HepG2 (cell line): ENCODE measurements at regions not wholly inside any gene's neighbourhood (a gene's known extent, or its start where the extent isn't known, plus 50 kb on each side); places are given as distances from the start of the nearest gene placed in this dataset.

Source experiments
- ATAC-seq: fragments of 200-7000 bp; cut with Tn5 transposase; 3 replicates; pipeline ENCODE4 v1.9.1; 2020; ENCODE audit warnings: mild to moderate bottlenecking, moderate library complexity
- BruUV-seq: library from RNA; stranded (reverse); fragments of 400-500 nt; replicated peaks from 2 replicates; lab custom pipeline; 2021; lab: Mats Ljungman, UMichigan
- CTCF ChIA-PET: fragments of 300-600 bp; formaldehyde crosslinking; extraction: SDS; loops from one replicate; lab custom pipeline; 2021; ENCODE audit warnings: low total read pairs, inconsistent platforms, low intra/inter-chr PET ratio; lab: Yijun Ruan, JAX
- POLR2A ChIA-PET: fragments of 350-600 bp; sonication (Branson Sonifier 250); formaldehyde crosslinking; loops from one replicate; lab custom pipeline; 2020; ENCODE audit warnings: antibody characterized with exemption, inconsistent platforms; lab: Yijun Ruan, JAX
- DNase-seq: peaks from one replicate; pipeline ENCODE4 v3.0.0-alpha.2; 2015; ENCODE audit warnings: low spot score
- FAIRE-seq: peaks from 3 replicates; lab custom pipeline; 2011; peaks lifted over from hg19 to GRCh38; lab: Jason Lieb, UNC
- H2AFZ ChIP-seq: one replicate; pipeline ENCODE4 v1.6.1; 2011; ENCODE audit warnings: low read length, inconsistent platforms
- H3K27ac ChIP-seq: fragments of 300-600 bp; 3 replicates; pipeline ENCODE4 v1.8.0; 2011; ENCODE audit warnings: mixed run types, mild to moderate bottlenecking, mixed read lengths, low read length, inconsistent platforms; ENCODE audit not compliant: insufficient read depth; ENCODE audit errors: extremely low read length
- H3K27me3 ChIP-seq, 2 experiments: fragments of 200-600 bp in 1 of 2; 2 replicates in 1 of 2; 3 replicates in 1 of 2; pipeline versions ENCODE4 v1.6.0 to v1.8.0; 2011; ENCODE audit warnings: low read length in 2 of 2, mild to moderate bottlenecking in 2 of 2, moderate library complexity in 2 of 2, inconsistent platforms in 1 of 2; ENCODE audit not compliant: insufficient read depth in 2 of 2, control insufficient read depth in 1 of 2
- H3K36me3 ChIP-seq, 2 experiments: fragments of 200-600 bp in 1 of 2; replicated peaks in 1 of 2; 2 replicates in 1 of 2; 3 replicates in 1 of 2; pipeline versions ENCODE4 v1.5.1 to v1.8.0; 2011; ENCODE audit warnings: low read length in 2 of 2, inconsistent platforms in 1 of 2; ENCODE audit not compliant: insufficient read depth in 2 of 2, control insufficient read depth in 1 of 2
- H3K4me1 ChIP-seq: 2 replicates; pipeline ENCODE4 v1.5.1; 2012; ENCODE audit warnings: low read length, inconsistent platforms; ENCODE audit not compliant: insufficient read depth
- H3K4me2 ChIP-seq: 2 replicates; pipeline ENCODE4 v1.6.0; 2011; ENCODE audit warnings: low read depth, low read length, inconsistent platforms
- H3K4me3 ChIP-seq, 3 experiments: fragments of 200-600 bp in 1 of 3; sonication (generic), shearing (Covaris generic) in 1 of 3; replicated peaks in 1 of 3; 2 replicates each; pipeline ENCODE4 v1.5.1; 2011 to 2016; ENCODE audit warnings: low read length in 3 of 3, inconsistent platforms in 2 of 3, low read depth in 2 of 3, mild to moderate bottlenecking in 2 of 3, control low read depth in 1 of 3, mixed read lengths in 1 of 3; ENCODE audit not compliant: insufficient read depth in 1 of 3
- H3K79me2 ChIP-seq: one replicate; pipeline ENCODE4 v1.6.1; 2011; ENCODE audit warnings: low read length, inconsistent platforms; ENCODE audit not compliant: insufficient read depth
- H3K9ac ChIP-seq: 2 replicates; pipeline ENCODE4 v1.6.0; 2011; ENCODE audit warnings: mild to moderate bottlenecking, low read depth, low read length, inconsistent platforms; ENCODE audit not compliant: insufficient read depth
- H3K9me3 ChIP-seq: 2 replicates; pipeline ENCODE4 v1.5.1; 2012; ENCODE audit warnings: mild to moderate bottlenecking, low read length
- H4K20me1 ChIP-seq: 2 replicates; pipeline ENCODE4 v1.6.0; 2011; ENCODE audit warnings: inconsistent platforms, mild to moderate bottlenecking, low read length, moderate library complexity; ENCODE audit not compliant: insufficient read depth
- EED ChIP-seq: sonication (generic); formaldehyde crosslinking; IDR thresholded peaks from 2 replicates; pipeline ENCODE4 v1.5.0; 2020; ENCODE audit warnings: mild to moderate bottlenecking, missing genetic modification reagents
- KLF13 ChIP-seq: sonication (generic); formaldehyde crosslinking; IDR thresholded peaks from 2 replicates; pipeline ENCODE4 v1.4.0; 2020; ENCODE audit warnings: mild to moderate bottlenecking, missing genetic modification reagents
- LCORL ChIP-seq, 2 experiments: fragments of 450-650 bp in 1 of 2; sonication (generic) in 1 of 2; formaldehyde crosslinking in 1 of 2; IDR thresholded peaks; 2 replicates each; pipeline versions ENCODE4 v1.5.0 to v1.6.1; 2017 to 2020; ENCODE audit warnings: antibody characterized with exemption in 1 of 2, missing genetic modification reagents in 1 of 2
- MEIS1 ChIP-seq: sonication (generic); formaldehyde crosslinking; IDR thresholded peaks from 2 replicates; pipeline ENCODE4 v1.9.0; 2021; ENCODE audit warnings: mild to moderate bottlenecking, missing genetic modification reagents, moderate library complexity, borderline replicate concordance
- MIER3 ChIP-seq: IDR thresholded peaks from 2 replicates; pipeline ENCODE4 v1.6.1; 2016; ENCODE audit warnings: missing compliant biosample characterization, borderline replicate concordance
- RXRA ChIP-seq: sonication (generic); formaldehyde crosslinking; IDR thresholded peaks from 2 replicates; pipeline ENCODE4 v1.5.1; 2020; ENCODE audit warnings: missing genetic modification reagents
- THAP11 ChIP-seq: IDR thresholded peaks from 2 replicates; pipeline ENCODE4 v1.6.1; 2016; ENCODE audit warnings: missing biosample characterization, missing genetic modification reagents
- ZFP62 ChIP-seq: sonication (generic); formaldehyde crosslinking; IDR thresholded peaks from 2 replicates; pipeline ENCODE4 v1.4.0; 2020; ENCODE audit warnings: missing genetic modification reagents
- ZMYM2 ChIP-seq: sonication (generic); formaldehyde crosslinking; IDR thresholded peaks from 2 replicates; pipeline ENCODE4 v1.8.0; 2022; ENCODE audit warnings: mild to moderate bottlenecking, missing genetic modification reagents
- ZNF496 ChIP-seq: sonication (generic); formaldehyde crosslinking; IDR thresholded peaks from 2 replicates; pipeline ENCODE4 v1.8.1; 2023; ENCODE audit warnings: mild to moderate bottlenecking, moderate library complexity, missing genetic modification reagents; ENCODE audit not compliant: insufficient replicate concordance
- ZNF746 ChIP-seq: sonication (generic); formaldehyde crosslinking; IDR thresholded peaks from 2 replicates; pipeline ENCODE4 v1.8.0; 2022; ENCODE audit warnings: mild to moderate bottlenecking, missing genetic modification reagents
- WGBS: methylation state at CpG from one replicate; pipeline ENCODE4 v1.1.6; 2017; ENCODE audit warnings: low lambda C conversion rate; 5-methylcytosine and 5-hydroxymethylcytosine counted together
- in situ Hi-C: cut with HindIII; loops from 2 replicates; pipeline ENCODE4 v1.10.0; 2017; ENCODE audit warnings: low pct_unique_long_range_greater_than_20kb; ENCODE audit not compliant: extremely low pct_ligation_motif_present
- intact Hi-C: fragments of 100-400 bp; cut with micrococcal nuclease; formaldehyde crosslinking; loops from one replicate; pipeline ENCODE4 v1.10.0; 2022; ENCODE audit not compliant: unreplicated experiment
- TF ChIP-seq, protein P1 (sequence below): sonication (generic); formaldehyde crosslinking; IDR thresholded peaks from 2 replicates; pipeline ENCODE4 v1.8.0; 2022; ENCODE audit warnings: low read depth, missing genetic modification reagents
- TF ChIP-seq, protein P2 (sequence below): sonication (generic); formaldehyde crosslinking; IDR thresholded peaks from 2 replicates; pipeline ENCODE4 v1.4.0; 2020; ENCODE audit warnings: missing genetic modification reagents

DNA sequence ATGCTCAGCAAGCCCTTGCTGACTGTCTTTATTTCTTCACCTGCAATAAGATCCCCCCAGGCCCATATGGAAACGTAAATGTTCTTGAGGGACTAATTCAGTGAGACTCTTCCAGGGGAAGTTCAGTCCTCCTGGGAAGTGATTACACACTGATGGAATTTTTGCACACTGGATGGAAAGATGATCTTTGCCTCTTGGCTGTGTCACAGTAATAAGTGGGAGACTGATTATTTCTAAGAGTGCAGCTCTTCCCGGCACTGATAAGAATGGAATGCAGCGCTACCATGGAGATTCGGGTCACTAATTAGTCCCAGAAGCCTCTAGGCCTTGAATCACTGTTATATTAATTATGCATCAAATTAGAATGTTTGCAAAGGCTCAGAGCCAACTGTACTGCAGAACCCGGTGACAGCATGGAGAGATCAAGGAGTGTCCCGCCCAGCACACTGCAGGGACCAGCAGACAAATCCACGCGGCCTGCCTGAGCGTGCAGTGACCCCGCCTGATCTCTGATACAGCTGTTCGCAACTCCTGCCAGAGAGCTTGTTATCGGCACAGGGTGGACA is 178.3 kb downstream of the SNX19 start:
- Histone ChIP-seq H3K79me2 (no peaks in the 10 kb centered on the region), H4K20me1 (no peaks in the 10 kb centered on the region), H3K4me2 (no peak overlapping the region), H3K4me3 (no peak overlapping the region), H3K9me3 (peaks cover 20% of the 10 kb centered on the region), H3K4me1 (no peaks in the 10 kb centered on the region)
- ATAC-seq (no peak), DNase-seq (no peak)
- intact Hi-C loops: no loop called here
- TF ChIP-seq MEIS1 (CRISPR knock-in tag) (no peak), ZNF746 (CRISPR knock-in tag) (no peak), ZMYM2 (CRISPR knock-in tag) (no peak), THAP11 (no peak), ZFP62 (CRISPR knock-in tag) (no peak), MIER3 (no peak), RXRA (CRISPR knock-in tag) (no peak), LCORL (IDR thresholded peaks at IDR 0.05) (no peak), LCORL (CRISPR knock-in tag; IDR thresholded peaks at IDR 0.05) (no peak), ZNF496 (CRISPR knock-in tag) (no peak), EED (no peak), KLF13 (CRISPR knock-in tag) (no peak)
- TF ChIP-seq, protein P1, sequence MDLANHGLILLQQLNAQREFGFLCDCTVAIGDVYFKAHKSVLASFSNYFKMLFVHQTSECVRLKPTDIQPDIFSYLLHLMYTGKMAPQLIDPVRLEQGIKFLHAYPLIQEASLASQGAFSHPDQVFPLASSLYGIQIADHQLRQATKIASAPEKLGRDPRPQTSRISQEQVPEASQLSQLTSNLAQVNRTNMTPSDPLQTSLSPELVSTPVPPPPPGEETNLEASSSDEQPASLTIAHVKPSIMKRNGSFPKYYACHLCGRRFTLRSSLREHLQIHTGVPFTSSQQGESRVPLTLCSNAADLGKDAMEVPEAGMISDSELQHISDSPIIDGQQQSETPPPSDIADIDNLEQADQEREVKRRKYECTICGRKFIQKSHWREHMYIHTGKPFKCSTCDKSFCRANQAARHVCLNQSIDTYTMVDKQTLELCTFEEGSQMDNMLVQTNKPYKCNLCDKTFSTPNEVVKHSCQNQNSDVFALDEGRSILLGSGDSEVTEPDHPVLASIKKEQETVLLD (CRISPR knock-in tag): no peak
- TF ChIP-seq, protein P2, sequence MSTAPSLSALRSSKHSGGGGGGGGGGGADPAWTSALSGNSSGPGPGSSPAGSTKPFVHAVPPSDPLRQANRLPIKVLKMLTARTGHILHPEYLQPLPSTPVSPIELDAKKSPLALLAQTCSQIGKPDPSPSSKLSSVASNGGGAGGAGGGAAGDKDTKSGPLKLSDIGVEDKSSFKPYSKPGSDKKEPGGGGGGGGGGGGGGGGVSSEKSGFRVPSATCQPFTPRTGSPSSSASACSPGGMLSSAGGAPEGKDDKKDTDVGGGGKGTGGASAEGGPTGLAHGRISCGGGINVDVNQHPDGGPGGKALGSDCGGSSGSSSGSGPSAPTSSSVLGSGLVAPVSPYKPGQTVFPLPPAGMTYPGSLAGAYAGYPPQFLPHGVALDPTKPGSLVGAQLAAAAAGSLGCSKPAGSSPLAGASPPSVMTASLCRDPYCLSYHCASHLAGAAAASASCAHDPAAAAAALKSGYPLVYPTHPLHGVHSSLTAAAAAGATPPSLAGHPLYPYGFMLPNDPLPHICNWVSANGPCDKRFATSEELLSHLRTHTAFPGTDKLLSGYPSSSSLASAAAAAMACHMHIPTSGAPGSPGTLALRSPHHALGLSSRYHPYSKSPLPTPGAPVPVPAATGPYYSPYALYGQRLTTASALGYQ (CRISPR knock-in tag): no peak
- TF ChIP-seq, all 625 proteins: peak for 0
- ChIA-PET CTCF (no interaction called here), POLR2A (no interaction called here)
- Histone ChIP-seq H3K27me3 (no peaks in the 10 kb centered on the region), H3K36me3 (no peaks in the 10 kb centered on the region), H2AFZ (no peak overlapping the region), H3K27ac (no peak overlapping the region), H3K9ac (no peak overlapping the region)
- no peak for FAIRE-seq
- WGBS: 0% methylated on average over 11 of the region's 12 CpGs
- in situ Hi-C loops: no loop called here
- no TSS peak for BruUV-seq
